ENCODE measurements at regions not wholly inside any gene's neighbourhood (a gene's known extent, or its start where the extent isn't known, plus 50 kb on each side); places are given as distances from the start of the nearest gene placed in this dataset.

- no peak for TF ChIP-seq CTCF (IDR thresholded peaks at IDR 0.05; ENCODE audit: borderline replicate concordance, extremely low read depth, low read length, poor library complexity, severe bottlenecking)
- TF ChIP-seq EZH2 (IDR thresholded peaks at IDR 0.05; ENCODE audit: borderline replicate concordance, low read depth, low read length, severe bottlenecking) = no peak
These were observed 132.3 kb upstream of the SKOR2 start for GRCh38 chr18:47383729-47384128.

Data from DND-41 (cell line).